ENCODE measurements at regions not wholly inside any gene's neighbourhood (a gene's known extent, or its start where the extent isn't known, plus 50 kb on each side); places are given as distances from the start of the nearest gene placed in this dataset.
"Not testable (repeated sequence)": the region's sequence is repeated elsewhere in the genome, so short reads cannot be mapped to it uniquely, and the experiment has no call there.

DNA sequence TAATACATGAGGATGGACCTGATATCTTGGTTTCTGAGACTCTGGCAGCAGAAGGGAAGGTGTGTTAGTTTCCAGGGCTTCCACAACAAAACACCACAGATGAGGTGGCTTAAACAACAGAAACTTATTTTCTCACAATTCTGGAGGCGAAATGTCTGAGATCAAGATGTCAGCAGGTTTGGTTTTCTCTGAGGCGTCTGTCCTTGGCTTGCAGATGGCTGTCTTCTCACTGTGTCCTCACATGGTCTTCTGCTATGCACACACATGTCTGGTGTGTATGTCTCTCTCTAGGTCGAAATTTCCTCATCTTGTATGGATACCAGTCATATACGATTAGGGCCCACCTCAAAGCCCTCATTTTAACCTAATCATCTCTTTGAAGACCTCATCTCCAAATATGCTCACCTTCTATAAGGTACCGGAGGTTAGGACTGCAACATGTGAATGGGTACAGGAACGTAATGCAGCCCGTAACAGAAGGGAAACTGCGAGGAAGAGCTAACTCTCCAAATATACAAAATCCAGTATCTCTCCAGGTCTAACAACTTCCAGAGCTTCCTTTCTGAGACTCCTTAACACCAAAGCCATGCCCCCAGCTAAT is 139.8 kb upstream of the SMARCA2 start:
- no peak for DNase-seq (ENCODE audit: low spot score)

DNA sequence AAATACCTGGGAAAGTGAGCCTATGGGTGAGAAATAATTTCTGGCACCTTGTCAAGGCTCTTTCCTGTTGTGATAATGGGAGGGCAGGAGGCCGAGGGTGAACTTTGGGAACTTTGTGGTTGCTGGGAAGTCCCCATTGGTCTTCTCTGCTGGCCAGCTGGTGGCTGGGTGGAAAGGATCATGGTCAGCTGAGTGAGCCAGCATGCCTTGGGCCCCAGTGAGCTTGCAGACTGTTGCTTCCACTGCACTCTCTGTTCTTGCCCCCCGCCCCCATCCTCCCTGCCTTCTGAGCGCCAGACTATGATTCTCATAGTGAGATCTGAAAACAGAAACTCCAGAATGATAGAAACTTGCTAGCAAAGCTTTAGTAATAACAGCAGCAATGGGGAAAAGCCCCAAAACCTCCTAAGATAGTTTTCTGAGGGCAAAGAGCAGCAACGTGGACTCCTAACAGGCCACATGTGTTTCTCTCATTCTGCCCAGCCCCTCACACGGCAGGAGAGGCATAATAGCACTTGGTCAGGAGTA is 139.2 kb upstream of the SMARCA2 start:
- no peak for DNase-seq (ENCODE audit: low spot score)

DNA sequence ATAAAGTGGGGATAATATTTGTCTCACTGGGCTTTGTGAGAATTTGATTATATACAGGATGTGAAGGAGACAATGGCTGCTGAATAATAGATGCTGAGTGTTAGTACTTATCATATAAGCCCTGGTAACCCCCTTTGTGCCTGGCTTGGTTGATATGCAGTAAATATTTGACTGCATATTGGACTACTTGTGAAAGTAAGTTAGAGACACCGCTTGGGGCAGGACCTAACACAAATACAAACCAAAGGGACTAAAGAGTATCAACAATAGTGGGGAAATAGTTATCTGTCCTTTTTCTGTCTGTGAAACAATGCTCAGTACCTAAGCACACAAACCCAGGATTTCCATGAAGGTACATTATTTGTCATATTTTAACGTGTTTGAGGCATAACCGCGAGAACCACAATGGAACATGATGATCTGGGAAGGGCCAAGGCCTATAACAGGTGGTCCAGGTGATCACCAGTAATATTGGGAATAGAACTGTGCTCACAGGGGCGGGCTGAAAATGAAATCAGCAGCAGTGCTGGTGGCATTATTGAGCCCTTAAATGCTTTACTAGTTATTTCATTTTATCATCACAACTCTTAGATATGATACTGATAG is 138.2 kb upstream of the SMARCA2 start:
- no peak for DNase-seq (ENCODE audit: low spot score)

DNA sequence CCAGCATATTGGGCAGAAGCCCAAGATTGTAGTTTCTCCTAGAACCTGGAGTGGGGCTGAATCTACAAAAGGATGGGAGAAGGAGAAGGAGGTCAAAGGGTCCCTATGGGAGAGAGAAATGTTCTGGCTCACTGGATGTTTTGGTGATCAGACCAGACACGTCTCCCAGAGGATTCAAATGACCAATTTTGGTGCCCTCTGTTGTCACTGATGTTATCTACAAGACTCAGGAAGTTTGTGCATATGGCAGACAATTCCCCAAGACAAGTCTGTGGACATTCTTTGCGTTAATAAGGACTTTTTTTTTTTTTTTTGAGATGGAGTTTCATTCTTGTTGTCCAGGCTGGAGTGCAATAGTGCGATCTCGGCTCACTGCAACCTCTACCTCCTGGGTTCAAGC is 137.2 kb upstream of the SMARCA2 start:
- DNase-seq (ENCODE audit: low spot score), result no peak

DNA sequence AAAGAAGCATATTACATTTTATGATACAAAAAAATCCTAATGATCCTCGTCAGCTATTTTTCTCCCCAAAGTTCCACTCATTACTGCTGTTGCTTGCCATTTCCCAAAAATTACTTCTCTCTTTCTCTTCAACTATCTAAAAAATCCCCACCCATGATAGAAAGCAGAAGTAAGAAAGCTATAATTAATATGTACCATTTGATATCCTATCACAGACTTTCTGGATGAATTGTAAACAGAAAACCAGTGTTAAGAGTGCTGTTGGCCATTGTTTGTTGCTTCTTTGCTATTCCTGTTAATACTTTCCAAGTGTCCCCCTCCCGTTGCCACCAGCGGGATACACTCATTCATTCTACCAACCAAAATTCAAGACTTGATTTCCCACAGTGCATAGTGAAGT is 136.3 kb upstream of the SMARCA2 start:
- DNase-seq (ENCODE audit: low spot score), result no peak

DNA sequence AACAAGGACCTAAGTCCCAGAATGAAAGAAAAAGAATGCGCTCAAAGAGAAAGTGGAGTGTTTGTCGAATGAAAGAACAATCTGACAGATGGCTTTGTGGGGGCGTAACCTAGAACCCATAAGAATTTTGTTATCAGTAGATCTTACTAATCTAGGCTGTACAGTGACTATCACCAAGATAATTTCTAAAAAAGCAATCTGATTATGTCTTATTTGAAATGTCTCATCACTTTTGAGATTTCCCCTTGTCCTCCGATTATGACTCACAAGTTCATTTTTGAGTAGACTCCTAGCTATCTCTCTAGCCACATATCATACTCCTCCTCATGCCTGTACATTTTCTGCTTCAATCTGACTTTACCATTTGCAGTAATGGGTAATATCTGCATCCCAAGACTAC is 135.6 kb upstream of the SMARCA2 start:
- no peak for DNase-seq (ENCODE audit: low spot score)

DNA sequence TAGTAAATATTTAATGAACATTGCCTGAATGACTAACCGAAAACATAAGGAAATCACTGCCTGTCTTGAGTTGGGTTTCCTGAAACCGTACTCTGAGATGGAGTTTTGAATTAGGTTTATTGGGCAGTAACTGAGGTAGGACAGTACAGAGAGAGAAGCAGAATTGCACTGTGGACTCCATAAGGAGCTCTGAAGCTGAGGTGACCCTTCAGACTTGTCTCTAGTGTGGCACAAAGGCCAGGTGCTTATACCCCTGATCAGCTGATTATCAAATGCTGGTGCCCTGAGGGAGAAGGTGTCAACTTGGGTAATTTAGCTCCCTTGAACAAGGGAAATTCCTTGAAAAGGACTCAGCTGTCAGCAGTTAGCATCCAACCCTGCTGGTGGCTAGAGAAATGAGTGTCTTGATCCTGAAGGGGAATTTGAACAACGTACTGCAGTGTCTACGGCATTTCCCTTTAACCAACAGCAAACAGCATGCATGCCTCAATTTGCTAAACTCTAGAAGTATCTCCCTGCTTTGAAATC is 135.0 kb upstream of the SMARCA2 start:
- no peak for DNase-seq (ENCODE audit: low spot score)

DNA sequence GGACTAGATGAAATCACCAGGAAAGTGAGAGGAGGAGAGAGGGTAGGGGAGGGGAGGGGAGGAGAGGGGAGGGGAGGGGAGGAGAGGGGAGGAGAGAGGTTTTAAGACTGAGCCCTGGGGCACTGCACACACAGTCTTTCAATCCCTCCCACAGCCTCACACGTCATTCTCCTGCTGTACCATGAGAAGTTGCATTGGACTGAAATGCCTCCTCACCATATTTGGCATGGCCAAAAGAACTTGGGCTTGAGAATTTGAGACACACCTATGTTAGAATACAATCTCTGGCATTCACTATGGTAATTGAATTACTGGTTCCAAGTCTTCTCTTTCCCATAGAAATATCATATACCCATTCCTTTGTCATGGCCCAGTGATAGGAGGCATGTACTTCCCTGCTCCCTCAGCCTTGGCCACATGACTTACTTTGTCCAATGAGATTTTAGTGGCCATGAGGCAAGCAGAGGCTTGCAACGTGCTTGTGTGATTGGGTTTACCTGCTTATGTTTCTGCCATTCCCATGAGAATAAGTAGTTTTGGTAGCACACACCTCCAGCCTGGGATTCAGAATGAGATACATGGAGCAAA is 133.3 kb upstream of the SMARCA2 start:
- no peak for DNase-seq (ENCODE audit: low spot score)

DNA sequence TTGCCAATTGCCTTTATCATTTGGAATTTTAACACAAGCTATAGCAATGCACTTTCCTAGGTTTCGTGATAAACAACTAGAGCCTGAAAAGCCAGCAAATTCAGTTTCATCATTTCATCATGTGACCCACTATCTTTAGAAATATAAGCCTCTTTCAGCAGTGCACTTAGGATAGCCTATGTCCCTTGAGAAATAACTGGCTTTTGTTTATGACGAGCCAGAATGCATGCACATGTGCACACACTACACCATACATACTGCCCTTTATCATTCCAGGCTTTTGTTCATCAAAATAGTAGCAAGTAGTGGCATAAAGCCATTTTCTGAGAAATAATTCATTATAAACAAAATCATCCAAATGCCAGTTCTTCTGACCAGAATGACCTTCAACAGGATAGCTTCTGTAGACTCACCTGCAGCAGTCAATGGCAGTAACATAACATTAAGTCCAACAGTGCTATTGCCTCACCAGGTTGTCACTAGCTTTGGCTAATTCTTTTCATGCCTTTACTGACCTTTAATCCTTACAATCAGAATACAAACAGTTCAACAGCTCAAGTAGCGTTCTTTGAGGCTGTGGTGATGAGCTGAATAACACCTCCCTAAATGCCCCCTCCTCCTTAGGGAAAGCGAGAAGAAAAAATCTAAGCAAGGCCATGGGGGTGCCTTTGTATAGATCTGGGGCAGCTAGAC is 132.3 kb upstream of the SMARCA2 start:
- no peak for DNase-seq (ENCODE audit: low spot score)

DNA sequence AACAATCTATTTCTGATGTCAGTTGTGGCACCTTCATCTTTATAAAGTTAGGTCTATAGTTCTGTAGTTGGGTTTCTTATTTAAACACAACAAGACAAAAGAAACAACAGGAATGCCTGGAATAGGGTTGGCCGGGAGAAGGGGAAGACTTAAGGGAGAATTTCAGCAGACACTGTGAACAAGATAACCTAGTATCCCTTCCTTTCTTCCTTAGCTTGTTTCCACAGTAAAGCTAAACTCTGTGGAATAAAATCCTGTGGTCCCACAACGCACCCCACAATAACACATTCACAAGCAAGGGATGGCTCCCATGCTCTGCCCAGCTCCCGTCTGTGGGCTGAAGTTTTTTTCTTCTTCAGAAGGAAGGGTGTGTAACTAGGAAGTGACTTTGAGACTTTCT is 124.9 kb upstream of the SMARCA2 start:
- DNase-seq (ENCODE audit: low spot score), result no peak

DNA sequence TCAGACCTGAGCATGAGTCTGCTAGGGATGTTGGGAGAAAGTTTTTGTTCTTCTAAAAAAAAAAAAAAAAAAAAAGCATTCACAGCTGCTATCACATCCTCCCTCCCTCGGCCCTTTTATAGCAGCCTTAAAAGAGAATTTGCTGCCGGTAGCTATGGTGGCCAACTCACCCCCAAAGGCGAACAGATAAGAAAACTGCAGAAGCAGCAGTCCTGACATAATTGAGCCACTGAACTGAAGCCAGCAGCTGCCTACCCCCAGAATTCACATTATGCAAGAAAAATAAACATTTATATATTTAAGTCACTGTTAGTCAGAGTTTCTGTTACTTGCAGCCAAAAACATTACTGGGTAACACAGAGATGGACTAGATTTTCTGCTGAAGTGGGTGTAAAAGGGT is 124.3 kb upstream of the SMARCA2 start:
- no peak for DNase-seq (ENCODE audit: low spot score)

DNA sequence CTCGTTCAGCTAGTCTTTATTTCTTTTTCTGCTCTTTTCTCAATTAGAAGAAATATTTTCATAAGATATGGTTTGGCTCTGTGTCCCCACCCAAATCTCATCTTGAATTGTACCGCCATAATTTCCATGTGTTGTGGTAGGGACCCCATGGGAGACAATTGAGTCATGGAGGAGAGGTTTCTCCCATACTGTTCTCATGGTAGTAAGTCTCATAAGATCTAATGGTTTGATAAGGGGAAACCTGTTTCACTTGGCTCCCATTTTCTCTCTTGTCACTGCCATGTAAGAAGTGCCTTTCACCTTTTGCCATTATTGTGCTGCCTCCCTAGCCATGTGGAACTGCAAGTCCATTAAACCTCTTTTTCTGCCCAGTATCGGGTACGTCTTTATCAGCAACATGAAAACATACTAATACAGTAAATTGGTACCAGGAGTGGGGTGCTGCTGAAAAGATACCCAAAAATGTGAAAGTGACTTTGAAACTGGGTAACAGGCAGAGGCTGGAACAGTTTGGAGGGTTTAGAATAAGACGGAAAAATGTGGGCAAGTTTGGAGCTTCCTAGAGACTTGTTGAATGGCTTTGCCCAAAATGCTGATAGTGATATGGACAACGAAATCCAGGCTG is 112.0 kb upstream of the SMARCA2 start:
- DNase-seq (ENCODE audit: low spot score), result not testable (repeated sequence)

DNA sequence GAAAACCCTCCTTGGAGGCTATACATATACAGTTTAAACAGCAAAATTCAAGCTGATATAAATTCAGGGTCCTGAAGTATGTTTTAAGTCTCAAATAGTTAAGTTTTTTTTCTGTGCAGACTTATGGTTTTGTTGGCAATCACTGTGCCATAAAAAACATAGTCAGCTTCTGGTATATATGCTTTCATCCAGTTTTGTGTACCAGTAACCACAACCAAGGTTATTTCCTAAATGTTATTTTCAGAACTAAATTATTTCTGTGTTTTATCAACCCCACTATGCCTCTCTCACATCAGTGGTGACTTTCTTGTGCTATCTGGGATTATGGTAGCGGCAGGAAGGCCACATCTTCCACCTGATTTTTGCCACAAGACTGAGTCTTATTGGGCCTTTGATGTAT is 107.7 kb upstream of the SMARCA2 start:
- no peak for DNase-seq (ENCODE audit: low spot score)

DNA sequence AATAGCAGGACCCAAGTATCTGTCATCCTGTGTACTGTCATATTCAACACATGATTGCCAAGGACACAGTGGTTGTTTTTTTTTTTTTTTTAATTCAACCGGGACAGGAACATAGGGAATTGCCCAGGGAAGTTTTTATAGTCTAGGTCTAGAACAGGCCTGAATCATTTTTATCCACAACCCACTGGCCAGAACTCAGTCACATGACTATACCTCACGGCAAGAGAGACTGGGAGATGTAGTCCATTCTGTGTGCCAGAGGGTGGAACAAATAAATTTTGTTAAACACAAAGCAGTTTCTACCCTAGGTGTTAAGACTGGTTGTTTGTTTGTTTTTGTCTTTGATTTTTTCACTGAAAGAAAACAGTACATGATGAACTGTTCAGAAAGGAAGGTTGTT is 105.8 kb upstream of the SMARCA2 start:
- no peak for DNase-seq (ENCODE audit: low spot score)

DNA sequence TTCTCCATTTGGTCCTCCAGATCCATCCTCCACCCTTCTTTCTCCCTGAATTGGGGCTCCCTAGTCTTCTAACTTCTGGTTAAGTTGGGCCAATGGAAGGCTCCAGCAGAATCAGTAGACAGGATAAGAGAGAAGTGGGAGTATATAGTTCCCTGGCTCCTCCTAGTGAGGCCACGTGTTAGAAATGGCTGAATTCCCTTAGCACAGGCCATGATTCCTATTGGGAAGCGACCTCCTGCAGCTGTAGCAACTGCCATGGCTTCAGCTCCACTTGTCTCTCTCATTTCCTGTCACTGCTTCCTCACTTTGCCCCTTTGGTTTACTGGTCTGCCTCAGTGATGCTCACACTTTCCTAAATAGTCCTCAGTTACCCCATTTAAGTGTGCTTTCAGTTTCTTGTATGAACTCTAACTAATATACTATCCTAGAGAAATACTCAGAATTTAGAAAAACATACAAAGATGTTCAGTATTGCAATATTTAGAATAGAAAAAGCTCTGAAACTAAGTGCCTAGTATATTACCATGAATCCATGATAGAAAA is 104.8 kb upstream of the SMARCA2 start:
- no peak for DNase-seq (ENCODE audit: low spot score)

DNA sequence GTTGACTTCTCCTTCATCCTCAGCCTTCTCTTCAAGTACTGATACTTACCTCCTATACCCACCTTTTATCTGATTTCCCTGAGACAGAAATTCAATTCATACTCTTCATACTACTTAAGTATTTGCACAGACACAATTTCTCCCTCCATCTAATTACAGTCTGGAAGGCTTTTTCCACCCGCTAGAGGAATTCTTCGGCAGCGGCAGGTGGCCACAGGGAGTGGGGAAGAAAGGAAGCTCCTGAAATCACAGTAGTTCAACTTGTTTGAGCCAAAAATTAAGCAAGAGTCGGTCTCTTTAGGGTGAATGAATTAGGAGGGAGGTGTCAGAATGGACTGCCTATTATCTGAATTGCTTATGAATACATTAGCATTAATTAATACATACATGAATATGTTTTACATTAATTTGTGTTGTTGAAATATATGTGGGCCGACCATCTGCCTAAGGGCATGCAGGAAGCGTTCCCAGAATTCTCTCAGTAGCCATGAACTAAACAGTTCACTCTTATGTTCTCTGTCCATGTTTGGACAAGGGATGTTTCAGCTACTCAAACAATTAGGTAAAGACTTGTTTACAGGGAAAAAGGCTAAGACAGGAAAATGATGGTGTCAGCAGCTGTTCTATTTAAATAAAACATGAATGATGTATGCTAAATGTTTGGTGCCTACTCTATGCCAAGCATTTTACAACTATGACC is 101.4 kb upstream of the SMARCA2 start:
- DNase-seq (ENCODE audit: low spot score), result no peak

DNA sequence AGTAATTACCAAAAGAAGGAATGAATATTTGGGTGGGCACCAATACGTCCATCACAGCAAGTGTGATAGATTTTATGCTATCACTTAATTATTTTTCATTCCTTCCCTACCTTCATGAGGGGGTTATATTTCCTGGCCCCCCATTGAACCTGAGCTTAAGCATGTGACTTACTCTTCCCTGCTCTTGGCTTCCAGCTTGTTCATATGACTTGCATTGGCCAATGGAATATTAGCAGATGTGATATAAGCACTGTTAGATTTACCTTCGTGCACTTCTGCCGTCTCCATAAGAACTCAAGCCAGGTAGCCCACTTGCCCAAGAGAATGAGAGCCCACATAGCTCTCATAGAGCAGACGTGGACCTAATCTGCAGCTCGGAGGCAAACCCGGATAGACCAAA is 99.1 kb upstream of the SMARCA2 start:
- no peak for DNase-seq (ENCODE audit: low spot score)

DNA sequence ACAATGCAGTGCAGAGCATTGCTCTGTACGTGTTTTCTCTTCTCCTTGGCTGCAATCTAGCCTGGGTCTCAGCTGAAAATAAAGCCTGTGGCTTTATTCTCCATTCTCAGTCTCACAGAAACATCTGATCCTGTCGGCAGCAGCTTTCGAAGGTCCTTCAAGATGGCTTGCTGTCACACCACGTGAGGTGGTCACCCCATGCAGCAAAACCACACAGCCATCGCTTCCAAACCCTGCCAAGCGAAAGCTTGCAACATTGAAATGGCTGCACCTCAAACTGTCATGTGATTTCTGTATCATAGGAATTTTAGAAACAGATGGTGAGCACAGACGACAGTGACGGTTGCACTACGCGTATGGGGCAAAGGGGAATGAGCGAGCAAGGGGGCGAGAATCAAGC is 98.5 kb upstream of the SMARCA2 start:
- no peak for DNase-seq (ENCODE audit: low spot score)

DNA sequence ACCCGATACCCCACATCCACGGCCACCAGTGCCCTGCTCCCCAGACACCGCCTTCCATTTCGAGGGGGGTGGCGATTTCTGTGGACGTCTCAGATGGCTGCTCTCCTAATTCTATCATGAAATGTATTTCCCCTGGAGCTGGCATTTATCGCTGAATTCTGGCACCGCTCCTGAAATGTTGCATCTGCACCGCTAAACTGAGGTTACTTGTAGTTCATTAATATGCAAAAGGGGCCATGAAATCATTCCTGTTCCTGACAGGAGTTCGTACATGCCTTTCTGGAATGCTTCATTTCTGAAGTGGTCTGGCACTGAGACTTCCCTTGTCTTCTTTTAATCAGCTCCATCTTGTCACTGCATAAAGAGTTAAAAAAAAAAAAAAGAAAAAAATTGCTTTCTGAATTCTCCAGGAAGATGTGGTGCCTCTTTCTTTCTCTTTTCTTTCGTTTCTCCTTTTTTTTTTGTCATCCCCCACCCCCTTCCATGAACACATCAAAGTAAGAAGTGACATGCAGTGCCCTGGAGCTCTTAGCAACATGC is 97.7 kb upstream of the SMARCA2 start:
- no peak for DNase-seq (ENCODE audit: low spot score)

DNA sequence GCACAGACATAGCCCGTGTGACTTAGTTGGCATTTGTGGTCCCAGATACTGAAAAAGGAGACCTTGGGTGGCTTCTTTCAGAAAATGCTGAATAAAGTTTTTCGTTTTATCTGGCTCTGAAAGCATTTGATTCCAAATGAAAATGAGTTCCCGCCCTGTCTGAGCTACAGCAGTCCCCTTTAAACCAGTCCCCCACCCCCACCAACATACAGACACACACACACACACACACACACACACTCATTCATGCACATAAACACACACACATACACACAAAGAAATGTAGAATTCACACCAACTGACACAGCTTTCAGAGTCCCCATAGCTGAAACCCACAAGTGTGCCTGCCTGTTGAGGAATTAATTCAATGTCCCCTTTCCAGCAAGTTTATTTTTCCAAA is 97.0 kb upstream of the SMARCA2 start:
- no peak for DNase-seq (ENCODE audit: low spot score)

DNA sequence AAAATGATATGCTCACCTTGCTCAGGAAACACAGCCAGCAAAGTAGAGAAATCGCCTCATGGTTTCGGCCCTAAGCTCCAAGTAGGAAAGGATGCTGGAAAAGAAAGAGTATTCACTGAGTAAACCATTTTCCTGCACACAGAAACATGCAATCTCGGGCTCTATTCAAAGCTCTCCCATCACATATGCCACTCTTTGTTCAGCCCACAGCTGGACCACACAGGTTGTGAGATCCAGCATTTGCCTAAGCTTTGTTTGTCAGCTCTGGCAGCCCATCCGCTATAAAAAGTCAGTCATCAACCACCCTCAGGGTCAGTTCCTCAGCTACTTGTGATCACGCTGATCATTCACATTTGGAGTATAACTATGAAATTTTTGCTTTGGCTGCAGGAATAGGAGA is 96.5 kb upstream of the SMARCA2 start:
- DNase-seq (ENCODE audit: low spot score), result peak; percentile 54
